CD14-positive monocyte (primary cell): ENCODE measurements at regions not wholly inside any gene's neighbourhood (a gene's known extent, or its start where the extent isn't known, plus 50 kb on each side); places are given as distances from the start of the nearest gene placed in this dataset.
A peak's percentile ranks its signal among the peaks of the same experiment; 100 is the strongest.

Source experiments
- DNase-seq, 3 donors: peaks; one replicate each; pipeline ENCODE4 v3.0.0-alpha.2; 2011 to 2022
- H2AFZ ChIP-seq: 2 replicates; pipeline ENCODE4 v1.6.0; 2012; ENCODE audit warnings: mild to moderate bottlenecking, low read depth, low read length, inconsistent platforms; ENCODE audit not compliant: insufficient read depth, poor library complexity, severe bottlenecking
- H3K27ac ChIP-seq, 2 donors: 1 replicate in 1 of 2; 2 replicates in 1 of 2; pipeline ENCODE4 v1.5.1; 2012 to 2013; ENCODE audit warnings: low read length in 2 of 2, control low read depth in 1 of 2, inconsistent platforms in 1 of 2, low read depth in 1 of 2, mild to moderate bottlenecking in 1 of 2
- H3K27me3 ChIP-seq, 2 donors: one replicate each; pipeline versions ENCODE4 v1.6.0 to v1.6.1; 2011 to 2013; ENCODE audit warnings: low read length in 2 of 2; ENCODE audit not compliant: control insufficient read depth in 2 of 2, insufficient read depth in 2 of 2
- H3K36me3 ChIP-seq, 2 donors: replicated peaks in 1 of 2; 1 replicate in 1 of 2; 2 replicates in 1 of 2; pipeline versions ENCODE4 v1.5.1 to v1.6.1; 2012 to 2013; ENCODE audit warnings: low read length in 2 of 2, control low read depth in 1 of 2, inconsistent platforms in 1 of 2, mild to moderate bottlenecking in 1 of 2; ENCODE audit not compliant: insufficient read depth in 2 of 2, control insufficient read depth in 1 of 2
- H3K4me1 ChIP-seq, 2 donors: 1 replicate in 1 of 2; 2 replicates in 1 of 2; pipeline versions ENCODE4 v1.5.1 to v1.6.1; 2012 to 2013; ENCODE audit warnings: low read length in 2 of 2, control low read depth in 1 of 2, inconsistent platforms in 1 of 2, mild to moderate bottlenecking in 1 of 2, moderate library complexity in 1 of 2; ENCODE audit not compliant: insufficient read depth in 2 of 2, control insufficient read depth in 1 of 2
- H3K4me2 ChIP-seq: replicated peaks from 2 replicates; pipeline ENCODE3; 2012; ENCODE audit warnings: low read length, moderate library complexity, mild to moderate bottlenecking; ENCODE audit not compliant: poor library complexity, severe bottlenecking; ENCODE audit errors: extremely low read depth
- H3K4me3 ChIP-seq, 3 experiments: fragments of 200-600 bp in 1 of 3; sonication (generic) in 1 of 3; replicated peaks in 1 of 3; 1 replicate in 2 of 3; 2 replicates in 1 of 3; pipeline ENCODE4 v1.5.1; 2011 to 2013; ENCODE audit warnings: low read length in 3 of 3, mild to moderate bottlenecking in 3 of 3, control low read depth in 2 of 3, low read depth in 2 of 3, inconsistent platforms in 1 of 3, moderate library complexity in 1 of 3
- H3K79me2 ChIP-seq: 2 replicates; pipeline ENCODE4 v1.6.0; 2012; ENCODE audit warnings: mild to moderate bottlenecking, control low read depth, inconsistent platforms, low read length, moderate library complexity; ENCODE audit not compliant: insufficient read depth
- H3K9ac ChIP-seq: 2 replicates; pipeline ENCODE4 v1.6.0; 2017; ENCODE audit warnings: low read length, mild to moderate bottlenecking; ENCODE audit not compliant: insufficient read depth, poor library complexity, severe bottlenecking
- H3K9me3 ChIP-seq, 2 donors: replicated peaks in 1 of 2; 1 replicate in 1 of 2; 2 replicates in 1 of 2; pipeline versions ENCODE4 v1.5.1 to v1.6.1; 2012 to 2013; ENCODE audit warnings: low read length in 2 of 2, control low read depth in 1 of 2; ENCODE audit not compliant: control insufficient read depth in 1 of 2, insufficient read depth in 1 of 2
- H4K20me1 ChIP-seq: 2 replicates; pipeline ENCODE4 v1.6.0; 2012; ENCODE audit warnings: mild to moderate bottlenecking, low read length, control low read depth, moderate library complexity; ENCODE audit not compliant: insufficient read depth
- H3K27ac Mint-ChIP-seq, 7 donors: one replicate each; pipeline ENCODE4 v1.8.0; 2020; ENCODE audit warnings: mild to moderate bottlenecking in 7 of 7, mixed read lengths in 7 of 7, moderate library complexity in 6 of 7, inconsistent platforms in 2 of 7
- H3K27me3 Mint-ChIP-seq, 3 donors: one replicate each; pipeline ENCODE4 v1.8.0; 2021 to 2022; ENCODE audit warnings: low read depth in 3 of 3, mild to moderate bottlenecking in 3 of 3, mixed read lengths in 3 of 3, moderate library complexity in 3 of 3, inconsistent platforms in 1 of 3
- H3K36me3 Mint-ChIP-seq, 2 donors: one replicate each; pipeline ENCODE4 v1.8.0; 2020; ENCODE audit warnings: mixed read lengths in 2 of 2, inconsistent platforms in 1 of 2, mild to moderate bottlenecking in 1 of 2
- H3K4me1 Mint-ChIP-seq: one replicate; pipeline ENCODE4 v1.8.0; 2020; ENCODE audit warnings: mild to moderate bottlenecking, mixed read lengths
- H3K4me3 Mint-ChIP-seq, 2 donors: one replicate each; pipeline ENCODE4 v1.8.0; 2020; ENCODE audit warnings: mild to moderate bottlenecking in 2 of 2, mixed read lengths in 2 of 2, moderate library complexity in 1 of 2
- H3K9me3 Mint-ChIP-seq, 7 donors: one replicate each; pipeline ENCODE4 v1.8.0; 2020 to 2022; ENCODE audit warnings: mixed read lengths in 7 of 7, mild to moderate bottlenecking in 6 of 7, moderate library complexity in 6 of 7, inconsistent platforms in 2 of 7
- WGBS: methylation state at CpG from one replicate; pipeline ENCODE4 v1.1.5; 2013; ENCODE audit warnings: missing lambda C conversion rate; ENCODE audit not compliant: insufficient coverage; 5-methylcytosine and 5-hydroxymethylcytosine counted together
- intact Hi-C, 2 donors: fragments of 100-400 bp; cut with micrococcal nuclease; formaldehyde crosslinking; loops; one replicate each; pipeline versions ENCODE4 v1.15.0 to v1.15.1; 2023
- TF ChIP-seq, protein P1 (sequence below): fragments of 200-600 bp; IDR thresholded peaks from one replicate; pipeline ENCODE4 v1.8.0; 2022; ENCODE audit warnings: antibody characterized with exemption, mild to moderate bottlenecking

DNA sequence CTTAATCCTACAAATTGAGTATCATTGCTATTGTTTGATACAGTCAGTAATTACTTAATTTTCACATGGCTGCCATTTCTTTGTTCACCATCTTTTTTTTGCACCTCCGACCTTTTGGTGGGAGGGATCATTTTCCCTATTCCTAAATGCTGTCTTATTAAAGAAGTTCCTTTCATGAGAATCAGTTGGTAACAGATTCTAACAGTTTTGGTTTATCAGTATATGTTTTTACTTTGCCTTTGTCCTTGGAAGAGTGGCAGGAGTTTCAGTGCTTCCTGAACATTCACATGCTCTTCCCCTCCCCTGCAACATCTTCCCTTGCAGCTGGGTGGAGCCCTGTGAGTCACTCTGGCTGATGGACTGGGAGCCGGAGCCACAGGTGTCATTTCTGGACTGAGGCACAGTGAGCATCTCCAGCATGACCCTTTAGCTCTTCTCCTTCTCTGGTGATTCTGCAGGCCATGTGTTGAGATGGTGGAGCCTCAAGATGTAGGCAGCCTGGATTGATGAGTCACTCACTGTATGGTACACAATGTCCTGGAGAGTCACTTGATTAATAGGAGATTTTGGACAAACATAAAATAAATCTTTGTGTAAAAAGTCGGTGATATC, 217.7 kb downstream of the URB2 start:
- H3K27ac Mint-ChIP-seq, result peak overlapping the region in 1 of 7 donors; percentile 46

DNA sequence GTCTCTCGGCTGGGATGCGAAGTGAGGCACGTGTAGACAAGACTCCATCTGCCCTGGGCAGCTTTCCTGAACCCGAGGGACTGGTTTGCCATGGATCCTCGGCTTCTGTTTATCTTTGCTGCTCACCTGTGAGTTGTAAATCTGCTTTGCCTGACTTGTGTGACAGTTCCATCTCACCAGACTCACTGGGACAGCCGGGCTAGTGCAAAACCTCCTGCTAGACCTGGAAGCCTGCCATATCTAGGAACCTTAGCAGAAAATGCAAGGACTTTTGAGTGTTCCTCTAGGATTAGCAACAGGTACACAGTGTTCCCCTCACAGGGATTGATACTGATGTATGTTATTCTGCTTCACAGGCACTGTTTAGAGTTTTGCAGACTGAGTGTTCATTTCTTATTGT, 218.6 kb downstream of the URB2 start:
- Histone ChIP-seq H2AFZ (no peak overlapping the region), H3K4me3 (no peak overlapping the region), H4K20me1 (no peaks in the 10 kb centered on the region), H3K4me1 (peaks cover 4 to 6% of the 10 kb centered on the region in 2 donors), H3K9me3 (no peaks in the 10 kb centered on the region), H3K9ac (no peak overlapping the region), H3K36me3 (no peaks in the 10 kb centered on the region), H3K27me3 (no peaks in the 10 kb centered on the region), H3K79me2 (no peaks in the 10 kb centered on the region), H3K4me2 (no peak overlapping the region), H3K27ac (no peak overlapping the region)
- no peak overlapping the region for H3K4me3 Mint-ChIP-seq
- TF ChIP-seq, protein P1, sequence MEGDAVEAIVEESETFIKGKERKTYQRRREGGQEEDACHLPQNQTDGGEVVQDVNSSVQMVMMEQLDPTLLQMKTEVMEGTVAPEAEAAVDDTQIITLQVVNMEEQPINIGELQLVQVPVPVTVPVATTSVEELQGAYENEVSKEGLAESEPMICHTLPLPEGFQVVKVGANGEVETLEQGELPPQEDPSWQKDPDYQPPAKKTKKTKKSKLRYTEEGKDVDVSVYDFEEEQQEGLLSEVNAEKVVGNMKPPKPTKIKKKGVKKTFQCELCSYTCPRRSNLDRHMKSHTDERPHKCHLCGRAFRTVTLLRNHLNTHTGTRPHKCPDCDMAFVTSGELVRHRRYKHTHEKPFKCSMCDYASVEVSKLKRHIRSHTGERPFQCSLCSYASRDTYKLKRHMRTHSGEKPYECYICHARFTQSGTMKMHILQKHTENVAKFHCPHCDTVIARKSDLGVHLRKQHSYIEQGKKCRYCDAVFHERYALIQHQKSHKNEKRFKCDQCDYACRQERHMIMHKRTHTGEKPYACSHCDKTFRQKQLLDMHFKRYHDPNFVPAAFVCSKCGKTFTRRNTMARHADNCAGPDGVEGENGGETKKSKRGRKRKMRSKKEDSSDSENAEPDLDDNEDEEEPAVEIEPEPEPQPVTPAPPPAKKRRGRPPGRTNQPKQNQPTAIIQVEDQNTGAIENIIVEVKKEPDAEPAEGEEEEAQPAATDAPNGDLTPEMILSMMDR, result no peak
- H3K4me1 Mint-ChIP-seq, result peaks cover 18% of the 10 kb centered on the region
- peaks cover 0 to 1% (median 0%) of the 10 kb centered on the region in 7 donors for H3K9me3 Mint-ChIP-seq
- no peak for DNase-seq
- no peak overlapping the region for H3K27ac Mint-ChIP-seq
- intact Hi-C loops, result no loop called here
- WGBS, result 84% methylated on average over 3 of the region's 6 CpGs
- no peaks in the 10 kb centered on the region for H3K36me3 Mint-ChIP-seq
- H3K27me3 Mint-ChIP-seq, result peaks cover 1 to 4% (median 4%) of the 10 kb centered on the region in 3 donors

More for the DNA sequence above, 217.7 kb downstream of the URB2 start:
- no peaks in the 10 kb centered on the region for H3K36me3 Mint-ChIP-seq
- Histone ChIP-seq H3K36me3 (no peaks in the 10 kb centered on the region), H3K27me3 (no peaks in the 10 kb centered on the region), H3K79me2 (no peaks in the 10 kb centered on the region), H3K27ac (no peak overlapping the region), H2AFZ (no peak overlapping the region), H3K9me3 (no peaks in the 10 kb centered on the region), H4K20me1 (no peaks in the 10 kb centered on the region), H3K9ac (no peak overlapping the region), H3K4me2 (no peak overlapping the region), H3K4me1 (peaks cover 4 to 6% of the 10 kb centered on the region in 2 donors), H3K4me3 (no peak overlapping the region)
- H3K4me1 Mint-ChIP-seq, result peaks cover 25% of the 10 kb centered on the region
- 36% methylated on average over 2 of the region's 3 CpGs for WGBS
- no peak for DNase-seq
- peaks cover 1 to 4% (median 2%) of the 10 kb centered on the region in 3 donors for H3K27me3 Mint-ChIP-seq
- TF ChIP-seq, protein P1, result no peak
- intact Hi-C loops, result no loop called here
- H3K9me3 Mint-ChIP-seq, result peaks cover 0 to 1% (median 0%) of the 10 kb centered on the region in 7 donors
- H3K4me3 Mint-ChIP-seq, result no peak overlapping the region
